ENCODE measurements at regions not wholly inside any gene's neighbourhood (a gene's known extent, or its start where the extent isn't known, plus 50 kb on each side); places are given as distances from the start of the nearest gene placed in this dataset.

- 96% methylated on average over 4 of the region's 4 CpGs for WGBS (ENCODE audit: low lambda C conversion rate, missing lambda C conversion rate)
- H3K27ac ChIP-seq = peak overlapping the region; percentile 85
- no peak overlapping the region for H3K4me2 ChIP-seq
Observed at GRCh38 chr3:42037318-42037945, 53.7 kb upstream of the TRAK1 start.

GRCh38 chr3:42036483-42036823, 54.7 kb upstream of the TRAK1 start:
- 42% methylated on average over 3 of the region's 3 CpGs for WGBS (ENCODE audit: low lambda C conversion rate, missing lambda C conversion rate)
- Histone ChIP-seq H3K4me1 (ENCODE audit: insufficient read depth) (peaks cover 42% of the 10 kb centered on the region), H4K20me1 (ENCODE audit: insufficient read depth, poor library complexity, severe bottlenecking) (no peaks in the 10 kb centered on the region), H3K9me2 (replicated peaks; ENCODE audit: insufficient read depth) (no peaks in the 10 kb centered on the region), H2AFZ (no peak overlapping the region), H3K36me3 (replicated peaks; ENCODE audit: insufficient read depth, low read depth) (no peaks in the 10 kb centered on the region), H3K9me3 (ENCODE audit: low read depth) (no peaks in the 10 kb centered on the region), H3K27ac (peak overlapping the region; percentile 85), H3K27me3 (no peaks in the 10 kb centered on the region), H3K4me2 (peak overlapping the region; percentile 39), H3K79me2 (peaks cover 74% of the 10 kb centered on the region), H3K4me3 (no peak overlapping the region)
- TF ChIP-seq EZH2phosphoT487 (IDR thresholded peaks at IDR 0.05; ENCODE audit: low read depth, severe bottlenecking, unreplicated experiment) = no peak
- TF ChIP-seq, protein P1, sequence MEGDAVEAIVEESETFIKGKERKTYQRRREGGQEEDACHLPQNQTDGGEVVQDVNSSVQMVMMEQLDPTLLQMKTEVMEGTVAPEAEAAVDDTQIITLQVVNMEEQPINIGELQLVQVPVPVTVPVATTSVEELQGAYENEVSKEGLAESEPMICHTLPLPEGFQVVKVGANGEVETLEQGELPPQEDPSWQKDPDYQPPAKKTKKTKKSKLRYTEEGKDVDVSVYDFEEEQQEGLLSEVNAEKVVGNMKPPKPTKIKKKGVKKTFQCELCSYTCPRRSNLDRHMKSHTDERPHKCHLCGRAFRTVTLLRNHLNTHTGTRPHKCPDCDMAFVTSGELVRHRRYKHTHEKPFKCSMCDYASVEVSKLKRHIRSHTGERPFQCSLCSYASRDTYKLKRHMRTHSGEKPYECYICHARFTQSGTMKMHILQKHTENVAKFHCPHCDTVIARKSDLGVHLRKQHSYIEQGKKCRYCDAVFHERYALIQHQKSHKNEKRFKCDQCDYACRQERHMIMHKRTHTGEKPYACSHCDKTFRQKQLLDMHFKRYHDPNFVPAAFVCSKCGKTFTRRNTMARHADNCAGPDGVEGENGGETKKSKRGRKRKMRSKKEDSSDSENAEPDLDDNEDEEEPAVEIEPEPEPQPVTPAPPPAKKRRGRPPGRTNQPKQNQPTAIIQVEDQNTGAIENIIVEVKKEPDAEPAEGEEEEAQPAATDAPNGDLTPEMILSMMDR (IDR thresholded peaks at IDR 0.05; ENCODE audit: poor library complexity) = no peak
- no peak for TF ChIP-seq EZH2 (IDR thresholded peaks at IDR 0.05; ENCODE audit: borderline replicate concordance)
- DNase-seq (ENCODE audit: low spot score) = peak; percentile 82

More at GRCh38 chr3:42037318-42037945, 53.7 kb upstream of the TRAK1 start:
- no peaks in the 10 kb centered on the region for H3K27me3 ChIP-seq
- H3K9me2 ChIP-seq (replicated peaks; ENCODE audit: insufficient read depth) = no peaks in the 10 kb centered on the region
- no peaks in the 10 kb centered on the region for H3K9me3 ChIP-seq (ENCODE audit: low read depth)
- TF ChIP-seq, protein P1 (IDR thresholded peaks at IDR 0.05; ENCODE audit: poor library complexity) = no peak
- TF ChIP-seq EZH2 (IDR thresholded peaks at IDR 0.05; ENCODE audit: borderline replicate concordance) (no peak), EZH2phosphoT487 (IDR thresholded peaks at IDR 0.05; ENCODE audit: low read depth, severe bottlenecking, unreplicated experiment) (no peak)
- peaks cover 33% of the 10 kb centered on the region for H3K4me1 ChIP-seq (ENCODE audit: insufficient read depth)
- no peak overlapping the region for H3K4me3 ChIP-seq
- H2AFZ ChIP-seq = no peak overlapping the region
- DNase-seq (ENCODE audit: low spot score) = no peak
- H4K20me1 ChIP-seq (ENCODE audit: insufficient read depth, poor library complexity, severe bottlenecking) = no peaks in the 10 kb centered on the region
- peaks cover 82% of the 10 kb centered on the region for H3K79me2 ChIP-seq
- no peaks in the 10 kb centered on the region for H3K36me3 ChIP-seq (replicated peaks; ENCODE audit: insufficient read depth, low read depth)

DNA sequence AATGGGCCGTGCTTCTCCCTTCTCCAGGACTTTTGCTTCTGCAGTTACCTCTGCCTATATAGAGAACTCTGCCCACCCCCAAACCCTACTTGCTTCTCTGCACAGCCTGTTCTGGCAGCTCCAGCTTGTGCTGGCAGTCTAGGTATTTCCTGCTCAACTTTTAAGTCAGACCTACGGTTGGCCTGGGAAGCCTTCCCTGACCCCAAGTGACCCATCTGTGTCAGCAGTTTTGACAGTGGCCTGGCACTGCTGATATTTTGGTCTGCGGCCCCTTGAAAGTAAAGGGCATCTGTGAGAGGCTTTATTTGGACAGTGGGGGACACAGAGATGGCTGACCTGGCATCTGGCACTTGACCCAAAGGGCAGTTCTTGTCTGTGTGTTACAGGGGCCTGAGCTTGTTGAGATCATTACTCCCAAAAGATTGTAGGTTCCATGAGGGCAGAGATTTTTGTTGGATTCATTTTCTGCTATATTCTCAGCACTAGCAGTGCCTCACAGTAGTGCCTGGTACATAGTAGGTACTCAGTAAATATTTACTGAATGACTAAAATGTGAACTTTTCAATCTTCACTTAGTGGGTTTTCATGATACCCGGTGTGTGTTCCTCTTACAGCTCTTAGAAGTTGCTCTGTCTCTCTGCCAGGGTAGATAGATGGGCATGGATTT, 55.2 kb upstream of the TRAK1 start:
- no peak overlapping the region for H3K4me3 ChIP-seq
- peaks cover 74% of the 10 kb centered on the region for H3K79me2 ChIP-seq
- H2AFZ ChIP-seq = no peak overlapping the region
- H3K27ac ChIP-seq = peak overlapping the region; percentile 85
- TF ChIP-seq, protein P1 (IDR thresholded peaks at IDR 0.05; ENCODE audit: poor library complexity) = no peak
- no peak for TF ChIP-seq EZH2phosphoT487 (IDR thresholded peaks at IDR 0.05; ENCODE audit: low read depth, severe bottlenecking, unreplicated experiment)
- TF ChIP-seq EZH2 (IDR thresholded peaks at IDR 0.05; ENCODE audit: borderline replicate concordance) = no peak
- H3K27me3 ChIP-seq = no peaks in the 10 kb centered on the region
- no peaks in the 10 kb centered on the region for H3K9me2 ChIP-seq (replicated peaks; ENCODE audit: insufficient read depth)
- H3K4me1 ChIP-seq (ENCODE audit: insufficient read depth) = peaks cover 43% of the 10 kb centered on the region
- DNase-seq (ENCODE audit: low spot score) = no peak
- 63% methylated on average over 4 of the region's 4 CpGs for WGBS (ENCODE audit: low lambda C conversion rate, missing lambda C conversion rate)
- H3K9me3 ChIP-seq (ENCODE audit: low read depth) = no peaks in the 10 kb centered on the region
- peak overlapping the region; percentile 18 for H3K4me2 ChIP-seq
- no peaks in the 10 kb centered on the region for H4K20me1 ChIP-seq (ENCODE audit: insufficient read depth, poor library complexity, severe bottlenecking)
- H3K36me3 ChIP-seq (replicated peaks; ENCODE audit: insufficient read depth, low read depth) = no peaks in the 10 kb centered on the region

Measured in hepatocyte (in vitro differentiated cells).